ENCODE measurements at regions not wholly inside any gene's neighbourhood (a gene's known extent, or its start where the extent isn't known, plus 50 kb on each side); places are given as distances from the start of the nearest gene placed in this dataset.
"Not testable (repeated sequence)": the region's sequence is repeated elsewhere in the genome, so short reads cannot be mapped to it uniquely, and the experiment has no call there.

GRCh38 chr5:106633825-106634224 lies 1036.9 kb downstream of the EFNA5 start:
- no peaks in the 10 kb centered on the region for H3K36me3 Mint-ChIP-seq (ENCODE audit: insufficient read depth)
- no peaks in the 10 kb centered on the region for H3K4me1 Mint-ChIP-seq (ENCODE audit: low read depth)
- H3K27me3 Mint-ChIP-seq (ENCODE audit: low read depth), result no peaks in the 10 kb centered on the region
- no peak overlapping the region for H3K4me3 Mint-ChIP-seq
- H3K9me3 Mint-ChIP-seq, result peaks cover 17% of the 10 kb centered on the region
- no peak for ATAC-seq
- no peak for DNase-seq

DNA sequence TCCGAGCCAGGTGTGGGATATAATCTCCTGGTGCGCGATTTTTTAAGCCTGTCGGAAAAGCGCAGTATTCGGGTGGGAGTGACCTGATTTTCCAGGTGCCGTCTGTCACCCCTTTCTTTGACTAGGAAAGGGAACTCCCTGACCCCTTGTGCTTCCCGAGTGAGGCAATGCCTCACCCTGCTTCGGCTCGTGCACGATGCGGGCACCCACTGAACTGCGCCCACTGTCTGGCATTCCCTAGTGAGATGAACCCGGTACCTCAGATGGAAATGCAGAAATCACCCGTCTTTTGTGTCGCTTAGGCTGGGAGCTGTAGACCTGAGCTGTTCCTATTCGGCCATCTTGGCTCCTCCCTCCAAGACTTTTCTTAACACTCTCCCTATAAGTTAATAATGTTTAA lies 1042.3 kb downstream of the EFNA5 start:
- H3K9me3 Mint-ChIP-seq, result peaks cover 17% of the 10 kb centered on the region
- not testable (repeated sequence) for H3K36me3 Mint-ChIP-seq (ENCODE audit: insufficient read depth); ATAC-seq; H3K4me1 Mint-ChIP-seq (ENCODE audit: low read depth); H3K4me3 Mint-ChIP-seq; H3K27me3 Mint-ChIP-seq (ENCODE audit: low read depth); DNase-seq

- H3K9me3 Mint-ChIP-seq, result peaks cover 10% of the 10 kb centered on the region
- no peaks in the 10 kb centered on the region for H3K4me1 Mint-ChIP-seq (ENCODE audit: low read depth)
- ATAC-seq (no peak), DNase-seq (no peak)
- no peaks in the 10 kb centered on the region for H3K27me3 Mint-ChIP-seq (ENCODE audit: low read depth)
- H3K36me3 Mint-ChIP-seq (ENCODE audit: insufficient read depth), result no peaks in the 10 kb centered on the region
- no peak overlapping the region for H3K4me3 Mint-ChIP-seq
These were observed 1060.7 kb downstream of the EFNA5 start for GRCh38 chr5:106610041-106610440.

GRCh38 chr5:106601620-106602019 lies 1069.1 kb downstream of the EFNA5 start:
- ATAC-seq, result no peak
- Mint-ChIP-seq H3K9me3 (no peaks in the 10 kb centered on the region), H3K27me3 (ENCODE audit: low read depth) (no peaks in the 10 kb centered on the region), H3K36me3 (ENCODE audit: insufficient read depth) (no peaks in the 10 kb centered on the region), H3K4me3 (no peak overlapping the region), H3K4me1 (ENCODE audit: low read depth) (no peaks in the 10 kb centered on the region)
- DNase-seq, result no peak

DNA sequence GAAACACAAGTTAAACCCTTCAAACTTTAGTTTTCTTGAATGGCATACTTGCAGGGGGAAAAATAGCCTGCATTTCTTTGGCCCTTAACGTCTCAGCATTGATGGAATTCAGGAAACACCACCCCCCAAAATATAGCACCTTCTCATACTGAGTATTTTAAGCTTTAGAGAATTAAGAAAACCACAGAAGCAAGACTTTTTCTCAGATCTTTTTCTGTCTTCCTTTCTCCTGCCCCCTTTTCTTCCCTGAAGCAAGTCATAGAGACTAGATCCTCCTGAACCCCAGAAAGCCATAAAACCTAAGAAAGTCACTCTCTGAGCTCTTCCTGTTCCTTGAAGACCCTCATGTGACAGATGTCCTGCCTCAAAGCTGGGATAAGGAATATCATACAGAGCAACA lies 1069.9 kb downstream of the EFNA5 start:
- no peak for DNase-seq
- Mint-ChIP-seq H3K36me3 (ENCODE audit: insufficient read depth) (no peaks in the 10 kb centered on the region), H3K4me1 (ENCODE audit: low read depth) (no peaks in the 10 kb centered on the region), H3K4me3 (no peak overlapping the region), H3K9me3 (no peaks in the 10 kb centered on the region), H3K27me3 (ENCODE audit: low read depth) (no peaks in the 10 kb centered on the region)
- ATAC-seq, result no peak

GRCh38 chr5:106595864-106596263 lies 1074.9 kb downstream of the EFNA5 start:
- Mint-ChIP-seq H3K4me1 (ENCODE audit: low read depth) (no peaks in the 10 kb centered on the region), H3K27me3 (ENCODE audit: low read depth) (no peaks in the 10 kb centered on the region), H3K9me3 (peaks cover 3% of the 10 kb centered on the region), H3K36me3 (ENCODE audit: insufficient read depth) (no peaks in the 10 kb centered on the region), H3K4me3 (no peak overlapping the region)
- no peak for DNase-seq
- ATAC-seq, result no peak

GRCh38 chr5:106584268-106584667 lies 1086.5 kb downstream of the EFNA5 start:
- no peak overlapping the region for H3K4me3 Mint-ChIP-seq
- no peaks in the 10 kb centered on the region for H3K4me1 Mint-ChIP-seq (ENCODE audit: low read depth)
- ATAC-seq (no peak), DNase-seq (no peak)
- H3K36me3 Mint-ChIP-seq (ENCODE audit: insufficient read depth), result no peaks in the 10 kb centered on the region
- no peaks in the 10 kb centered on the region for H3K27me3 Mint-ChIP-seq (ENCODE audit: low read depth)
- peaks cover 7% of the 10 kb centered on the region for H3K9me3 Mint-ChIP-seq

DNA sequence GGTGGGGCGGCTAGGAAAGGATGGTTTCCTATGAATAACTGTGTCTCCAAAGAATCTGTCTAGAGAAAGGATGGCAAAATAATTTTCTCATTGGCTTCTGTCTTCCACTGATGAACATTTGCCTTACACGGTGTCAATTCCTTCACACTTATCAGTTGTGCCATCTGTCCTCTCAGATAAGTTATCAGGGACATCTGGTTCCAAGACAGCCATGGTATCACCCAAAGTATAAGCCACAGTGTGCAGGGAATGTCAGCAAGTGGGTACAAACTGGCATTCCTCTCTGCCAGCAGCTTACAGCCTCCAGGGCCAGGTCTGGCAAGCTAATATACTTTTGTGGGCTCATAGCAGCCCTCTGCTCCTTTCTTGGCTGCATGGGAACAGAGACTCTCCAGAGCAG lies 1092.0 kb downstream of the EFNA5 start:
- Mint-ChIP-seq H3K36me3 (ENCODE audit: insufficient read depth) (no peaks in the 10 kb centered on the region), H3K9me3 (no peaks in the 10 kb centered on the region), H3K27me3 (ENCODE audit: low read depth) (no peaks in the 10 kb centered on the region), H3K4me1 (ENCODE audit: low read depth) (no peaks in the 10 kb centered on the region), H3K4me3 (no peak overlapping the region)
- DNase-seq (no peak), ATAC-seq (no peak)

- no peak for DNase-seq
- H3K27me3 Mint-ChIP-seq (ENCODE audit: low read depth), result no peaks in the 10 kb centered on the region
- H3K36me3 Mint-ChIP-seq (ENCODE audit: insufficient read depth), result no peaks in the 10 kb centered on the region
- no peak overlapping the region for H3K4me3 Mint-ChIP-seq
- ATAC-seq, result no peak
- no peaks in the 10 kb centered on the region for H3K9me3 Mint-ChIP-seq
- H3K4me1 Mint-ChIP-seq (ENCODE audit: low read depth), result no peaks in the 10 kb centered on the region
These were observed 1095.9 kb downstream of the EFNA5 start for GRCh38 chr5:106574820-106575219.

- H3K27me3 Mint-ChIP-seq (ENCODE audit: low read depth), result no peaks in the 10 kb centered on the region
- ATAC-seq (no peak), DNase-seq (no peak)
- no peak overlapping the region for H3K4me3 Mint-ChIP-seq
- H3K9me3 Mint-ChIP-seq, result peaks cover 7% of the 10 kb centered on the region
- no peaks in the 10 kb centered on the region for H3K36me3 Mint-ChIP-seq (ENCODE audit: insufficient read depth)
- no peaks in the 10 kb centered on the region for H3K4me1 Mint-ChIP-seq (ENCODE audit: low read depth)
These were observed 1104.7 kb downstream of the EFNA5 start for GRCh38 chr5:106566031-106566430.

- H3K4me1 Mint-ChIP-seq (ENCODE audit: low read depth), result no peaks in the 10 kb centered on the region
- no peaks in the 10 kb centered on the region for H3K36me3 Mint-ChIP-seq (ENCODE audit: insufficient read depth)
- H3K9me3 Mint-ChIP-seq, result peaks cover 33% of the 10 kb centered on the region
- no peak overlapping the region for H3K4me3 Mint-ChIP-seq
- DNase-seq (no peak), ATAC-seq (no peak)
- no peaks in the 10 kb centered on the region for H3K27me3 Mint-ChIP-seq (ENCODE audit: low read depth)
These were observed 1125.4 kb downstream of the EFNA5 start for GRCh38 chr5:106545325-106545724.

DNA sequence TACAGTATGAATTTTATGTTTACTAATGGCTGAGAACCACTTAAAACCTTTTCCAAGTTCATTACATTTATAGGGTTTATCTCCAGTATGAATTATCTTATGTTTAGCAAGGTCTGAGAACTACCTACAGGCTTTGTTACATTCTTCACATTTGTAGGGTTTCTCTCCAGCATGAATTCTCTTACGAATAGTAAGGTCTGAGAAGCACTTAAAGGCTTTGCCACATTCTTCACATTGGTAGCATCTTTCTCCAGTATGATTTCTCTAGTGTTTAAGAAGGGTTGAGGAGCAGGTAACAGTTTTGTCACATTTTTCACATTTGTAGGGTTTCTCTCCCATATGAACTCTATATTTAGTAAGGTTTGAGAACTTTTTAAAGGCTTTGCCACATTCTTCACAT lies 1127.4 kb downstream of the EFNA5 start:
- ATAC-seq, result no peak
- peaks cover 32% of the 10 kb centered on the region for H3K9me3 Mint-ChIP-seq
- H3K4me1 Mint-ChIP-seq (ENCODE audit: low read depth), result no peaks in the 10 kb centered on the region
- no peak for DNase-seq
- H3K27me3 Mint-ChIP-seq (ENCODE audit: low read depth), result no peaks in the 10 kb centered on the region
- no peaks in the 10 kb centered on the region for H3K36me3 Mint-ChIP-seq (ENCODE audit: insufficient read depth)
- no peak overlapping the region for H3K4me3 Mint-ChIP-seq

DNA sequence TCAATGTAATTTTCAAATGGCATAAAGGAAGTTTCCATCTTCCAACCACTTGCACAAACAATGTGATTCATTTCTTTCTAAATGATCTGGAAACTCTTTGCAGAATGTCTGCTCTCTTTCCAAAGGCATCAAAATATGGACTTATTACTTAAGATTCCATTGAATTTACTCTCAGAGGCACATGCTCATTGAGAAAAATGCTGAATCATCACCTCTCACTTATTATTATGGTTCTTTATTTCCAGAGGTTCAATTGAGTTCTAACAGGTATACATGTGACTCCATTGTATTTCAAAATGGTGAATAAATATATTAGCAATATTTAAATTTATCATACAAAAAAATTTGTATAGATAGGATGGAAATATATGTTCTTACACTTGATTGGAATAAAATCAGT lies 1140.6 kb downstream of the EFNA5 start:
- Mint-ChIP-seq H3K4me1 (ENCODE audit: low read depth) (no peaks in the 10 kb centered on the region), H3K4me3 (no peak overlapping the region), H3K27me3 (ENCODE audit: low read depth) (no peaks in the 10 kb centered on the region), H3K9me3 (peaks cover 13% of the 10 kb centered on the region), H3K36me3 (ENCODE audit: insufficient read depth) (no peaks in the 10 kb centered on the region)
- no peak for ATAC-seq
- no peak for DNase-seq

GRCh38 chr5:106525438-106525837 lies 1145.3 kb downstream of the EFNA5 start:
- Mint-ChIP-seq H3K27me3 (ENCODE audit: low read depth) (no peaks in the 10 kb centered on the region), H3K4me3 (no peak overlapping the region), H3K36me3 (ENCODE audit: insufficient read depth) (no peaks in the 10 kb centered on the region), H3K4me1 (ENCODE audit: low read depth) (no peaks in the 10 kb centered on the region), H3K9me3 (peaks cover 3% of the 10 kb centered on the region)
- DNase-seq (no peak), ATAC-seq (no peak)

- Mint-ChIP-seq H3K4me1 (ENCODE audit: low read depth) (no peaks in the 10 kb centered on the region), H3K4me3 (no peak overlapping the region), H3K27me3 (ENCODE audit: low read depth) (no peaks in the 10 kb centered on the region), H3K9me3 (peaks cover 6% of the 10 kb centered on the region), H3K36me3 (ENCODE audit: insufficient read depth) (no peaks in the 10 kb centered on the region)
- ATAC-seq (no peak), DNase-seq (no peak)
These were observed 1146.9 kb downstream of the EFNA5 start for GRCh38 chr5:106523852-106524251.

DNA sequence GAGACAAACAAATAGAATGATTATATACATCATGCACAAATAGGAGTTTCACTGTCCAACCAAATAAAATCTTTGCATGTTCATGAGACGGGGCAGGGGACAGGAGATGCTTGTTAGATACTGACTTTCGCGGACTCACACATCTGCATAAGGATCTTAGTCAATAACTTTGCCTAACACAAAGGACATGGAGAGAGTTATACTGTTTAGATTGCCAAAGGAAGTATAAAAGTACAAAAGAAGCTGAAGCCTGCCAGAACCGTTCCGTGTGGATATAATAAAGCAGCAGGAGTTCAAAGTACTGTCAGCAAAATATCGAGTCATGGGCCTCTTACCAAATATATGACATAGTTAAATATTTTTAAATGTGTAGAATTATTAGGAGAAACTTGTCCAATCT lies 1148.4 kb downstream of the EFNA5 start:
- ATAC-seq, result no peak
- Mint-ChIP-seq H3K27me3 (ENCODE audit: low read depth) (no peaks in the 10 kb centered on the region), H3K4me3 (no peak overlapping the region)

More for the DNA sequence above, 1148.4 kb downstream of the EFNA5 start:
- no peaks in the 10 kb centered on the region for H3K36me3 Mint-ChIP-seq (ENCODE audit: insufficient read depth)
- no peaks in the 10 kb centered on the region for H3K4me1 Mint-ChIP-seq (ENCODE audit: low read depth)
- peaks cover 6% of the 10 kb centered on the region for H3K9me3 Mint-ChIP-seq
- no peak for DNase-seq
